ENCODE measurements at regions not wholly inside any gene's neighbourhood (a gene's known extent, or its start where the extent isn't known, plus 50 kb on each side); places are given as distances from the start of the nearest gene placed in this dataset.

GRCh38 chr11:111000400-111001080 lies 245.0 kb upstream of the POU2AF2 start:
- no peaks in the 10 kb centered on the region for H3K36me3 Mint-ChIP-seq (ENCODE audit: insufficient read depth, unreplicated experiment)
- H3K9me3 Mint-ChIP-seq (ENCODE audit: low read depth, unreplicated experiment) = no peaks in the 10 kb centered on the region
- no TSS peak for BruUV-seq (replicated peaks)
- no peak overlapping the region for H3K27ac Mint-ChIP-seq (ENCODE audit: unreplicated experiment)
- no peak for DNase-seq
- H3K4me1 Mint-ChIP-seq (ENCODE audit: low read depth, unreplicated experiment) = no peaks in the 10 kb centered on the region
- CTCF ChIA-PET = no interaction called here
- intact Hi-C loops (cut with micrococcal nuclease; ENCODE audit: unreplicated experiment) = no loop called here
- no peaks in the 10 kb centered on the region for H3K27me3 Mint-ChIP-seq (ENCODE audit: unreplicated experiment)
- TF ChIP-seq, protein P1, sequence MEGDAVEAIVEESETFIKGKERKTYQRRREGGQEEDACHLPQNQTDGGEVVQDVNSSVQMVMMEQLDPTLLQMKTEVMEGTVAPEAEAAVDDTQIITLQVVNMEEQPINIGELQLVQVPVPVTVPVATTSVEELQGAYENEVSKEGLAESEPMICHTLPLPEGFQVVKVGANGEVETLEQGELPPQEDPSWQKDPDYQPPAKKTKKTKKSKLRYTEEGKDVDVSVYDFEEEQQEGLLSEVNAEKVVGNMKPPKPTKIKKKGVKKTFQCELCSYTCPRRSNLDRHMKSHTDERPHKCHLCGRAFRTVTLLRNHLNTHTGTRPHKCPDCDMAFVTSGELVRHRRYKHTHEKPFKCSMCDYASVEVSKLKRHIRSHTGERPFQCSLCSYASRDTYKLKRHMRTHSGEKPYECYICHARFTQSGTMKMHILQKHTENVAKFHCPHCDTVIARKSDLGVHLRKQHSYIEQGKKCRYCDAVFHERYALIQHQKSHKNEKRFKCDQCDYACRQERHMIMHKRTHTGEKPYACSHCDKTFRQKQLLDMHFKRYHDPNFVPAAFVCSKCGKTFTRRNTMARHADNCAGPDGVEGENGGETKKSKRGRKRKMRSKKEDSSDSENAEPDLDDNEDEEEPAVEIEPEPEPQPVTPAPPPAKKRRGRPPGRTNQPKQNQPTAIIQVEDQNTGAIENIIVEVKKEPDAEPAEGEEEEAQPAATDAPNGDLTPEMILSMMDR (IDR thresholded peaks at IDR 0.05; ENCODE audit: unreplicated experiment) = no peak
- no peak overlapping the region for H3K4me3 Mint-ChIP-seq (ENCODE audit: low read depth, unreplicated experiment)

- TF ChIP-seq, protein P1 (IDR thresholded peaks at IDR 0.05; ENCODE audit: unreplicated experiment) = no peak
- no peak for DNase-seq
- Mint-ChIP-seq H3K4me1 (ENCODE audit: low read depth, unreplicated experiment) (no peaks in the 10 kb centered on the region), H3K27ac (ENCODE audit: unreplicated experiment) (no peak overlapping the region), H3K36me3 (ENCODE audit: insufficient read depth, unreplicated experiment) (no peaks in the 10 kb centered on the region), H3K4me3 (ENCODE audit: low read depth, unreplicated experiment) (no peak overlapping the region), H3K9me3 (ENCODE audit: low read depth, unreplicated experiment) (no peaks in the 10 kb centered on the region), H3K27me3 (ENCODE audit: unreplicated experiment) (no peaks in the 10 kb centered on the region)
- CTCF ChIA-PET = no interaction called here
- intact Hi-C loops (cut with micrococcal nuclease; ENCODE audit: unreplicated experiment) = no loop called here
- BruUV-seq (replicated peaks) = no TSS peak
These were observed 253.0 kb upstream of the POU2AF2 start for GRCh38 chr11:110992481-110992880.

DNA sequence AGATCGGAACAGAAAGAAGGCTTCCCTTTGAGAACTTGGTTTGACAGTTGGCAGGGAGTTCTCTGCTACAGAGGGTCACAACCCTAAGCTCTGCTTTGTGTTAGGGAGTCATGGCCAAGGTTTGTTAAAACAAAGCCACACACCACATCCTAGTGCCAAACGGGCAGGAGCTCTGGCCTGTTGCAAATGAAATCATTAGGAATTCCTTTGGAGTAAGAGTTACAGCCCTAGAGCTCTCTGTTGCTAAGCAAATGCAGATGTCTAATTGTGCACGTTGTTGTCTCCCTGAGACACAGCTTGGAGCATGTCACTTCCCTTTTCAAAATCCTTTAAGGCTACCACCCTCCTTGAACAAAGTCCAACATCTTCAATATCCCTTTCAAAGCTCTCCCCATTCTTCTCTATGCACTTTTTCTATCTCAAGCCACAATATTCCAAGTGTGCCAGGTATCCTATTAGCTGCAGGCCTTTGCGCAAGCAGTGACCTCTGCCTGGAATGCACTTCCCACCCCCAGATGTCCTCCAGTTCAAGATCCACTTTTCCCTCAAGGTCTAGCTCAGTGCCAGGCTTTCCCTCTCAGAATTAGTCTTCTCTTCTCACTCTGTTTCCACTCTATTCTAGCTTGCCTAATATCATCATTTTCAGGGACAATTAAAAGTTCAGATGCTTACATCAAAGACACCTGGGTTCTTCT lies 253.7 kb upstream of the POU2AF2 start:
- Mint-ChIP-seq H3K27ac (ENCODE audit: unreplicated experiment) (no peak overlapping the region), H3K27me3 (ENCODE audit: unreplicated experiment) (no peaks in the 10 kb centered on the region), H3K4me3 (ENCODE audit: low read depth, unreplicated experiment) (no peak overlapping the region), H3K9me3 (ENCODE audit: low read depth, unreplicated experiment) (no peaks in the 10 kb centered on the region), H3K36me3 (ENCODE audit: insufficient read depth, unreplicated experiment) (no peaks in the 10 kb centered on the region), H3K4me1 (ENCODE audit: low read depth, unreplicated experiment) (no peaks in the 10 kb centered on the region)
- CTCF ChIA-PET = no interaction called here
- no TSS peak for BruUV-seq (replicated peaks)
- TF ChIP-seq, protein P1 (IDR thresholded peaks at IDR 0.05; ENCODE audit: unreplicated experiment) = no peak
- no peak for DNase-seq
- intact Hi-C loops (cut with micrococcal nuclease; ENCODE audit: unreplicated experiment) = no loop called here

- no peaks in the 10 kb centered on the region for H3K36me3 Mint-ChIP-seq (ENCODE audit: insufficient read depth, unreplicated experiment)
- no peak for DNase-seq
- no peak overlapping the region for H3K27ac Mint-ChIP-seq (ENCODE audit: unreplicated experiment)
- no peaks in the 10 kb centered on the region for H3K9me3 Mint-ChIP-seq (ENCODE audit: low read depth, unreplicated experiment)
- CTCF ChIA-PET = no interaction called here
- intact Hi-C loops (cut with micrococcal nuclease; ENCODE audit: unreplicated experiment) = no loop called here
- H3K4me3 Mint-ChIP-seq (ENCODE audit: low read depth, unreplicated experiment) = no peak overlapping the region
- no TSS peak for BruUV-seq (replicated peaks)
- no peaks in the 10 kb centered on the region for H3K4me1 Mint-ChIP-seq (ENCODE audit: low read depth, unreplicated experiment)
- TF ChIP-seq, protein P1 (IDR thresholded peaks at IDR 0.05; ENCODE audit: unreplicated experiment) = no peak
- no peaks in the 10 kb centered on the region for H3K27me3 Mint-ChIP-seq (ENCODE audit: unreplicated experiment)
These were observed 255.2 kb upstream of the POU2AF2 start for GRCh38 chr11:110990311-110990710.

Measured in Calu3 (cell line).